NCI-H446 treated with DMSO at 0.1 percent for 48 hours (cell line): ENCODE measurements at regions not wholly inside any gene's neighbourhood (a gene's known extent, or its start where the extent isn't known, plus 50 kb on each side); places are given as distances from the start of the nearest gene placed in this dataset.

ENCODE experiments used
- DNase-seq: peaks from one replicate; lab custom pipeline; 2025; lab: John Stamatoyannopoulos, UW

DNA sequence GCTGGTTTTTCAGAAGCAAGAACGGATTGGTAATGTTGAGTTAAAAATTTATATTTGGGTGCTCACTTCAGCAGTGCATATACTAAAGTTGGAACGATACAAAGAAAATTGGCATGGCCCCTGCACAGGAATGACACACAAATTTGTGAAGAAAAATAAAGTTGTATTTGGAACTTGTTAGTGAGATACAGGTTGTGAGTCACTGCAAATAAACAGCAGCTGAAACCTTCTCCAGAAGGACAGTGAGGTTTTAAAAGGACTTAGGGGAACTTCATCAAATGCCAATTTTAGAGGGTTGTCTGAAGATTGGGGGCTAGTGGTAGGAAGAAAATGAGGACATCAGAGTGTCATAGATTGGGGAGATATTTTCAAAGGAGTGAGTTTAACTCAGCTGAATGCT lies 79.7 kb upstream of the ELOVL6 start:
- no peak for DNase-seq

DNA sequence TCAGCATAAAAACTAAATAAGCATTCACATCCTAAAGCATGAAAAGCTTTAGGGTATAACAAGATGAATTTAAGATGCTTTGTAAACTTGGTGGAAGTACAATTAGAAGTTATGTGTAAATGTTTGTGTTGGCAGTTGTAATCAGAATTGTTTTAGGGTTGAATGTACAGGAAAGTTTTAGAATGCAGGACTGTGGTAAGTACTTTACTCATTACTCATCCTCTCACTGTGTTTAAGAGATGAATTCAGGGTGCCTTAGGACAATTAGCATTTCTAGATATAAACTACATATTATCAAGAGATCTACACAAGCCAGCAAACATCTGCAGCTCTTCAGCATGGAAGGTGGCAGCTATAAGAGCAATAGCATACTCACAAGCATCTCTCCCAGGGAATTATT lies 77.5 kb upstream of the ELOVL6 start:
- DNase-seq: no peak

DNA sequence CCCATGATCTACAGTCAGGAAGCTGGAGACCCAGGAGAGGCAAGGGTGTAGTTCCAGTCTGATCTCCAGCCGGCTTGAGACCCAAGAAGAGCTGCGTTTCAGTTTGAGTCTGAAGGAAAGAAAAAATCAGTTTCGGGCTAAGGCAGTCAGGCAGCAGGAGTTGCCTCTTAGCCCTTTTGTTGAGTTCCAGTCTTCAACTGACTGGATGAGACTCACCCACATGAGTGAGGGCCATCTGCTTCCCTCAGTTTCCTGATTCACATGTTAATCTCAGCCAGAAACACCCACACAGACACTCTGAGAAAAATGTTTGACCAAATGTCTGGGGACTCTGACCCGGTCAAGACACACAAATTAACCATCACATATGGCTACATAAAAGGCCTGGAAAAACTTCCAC lies 73.6 kb upstream of the ELOVL6 start:
- no peak for DNase-seq

DNA sequence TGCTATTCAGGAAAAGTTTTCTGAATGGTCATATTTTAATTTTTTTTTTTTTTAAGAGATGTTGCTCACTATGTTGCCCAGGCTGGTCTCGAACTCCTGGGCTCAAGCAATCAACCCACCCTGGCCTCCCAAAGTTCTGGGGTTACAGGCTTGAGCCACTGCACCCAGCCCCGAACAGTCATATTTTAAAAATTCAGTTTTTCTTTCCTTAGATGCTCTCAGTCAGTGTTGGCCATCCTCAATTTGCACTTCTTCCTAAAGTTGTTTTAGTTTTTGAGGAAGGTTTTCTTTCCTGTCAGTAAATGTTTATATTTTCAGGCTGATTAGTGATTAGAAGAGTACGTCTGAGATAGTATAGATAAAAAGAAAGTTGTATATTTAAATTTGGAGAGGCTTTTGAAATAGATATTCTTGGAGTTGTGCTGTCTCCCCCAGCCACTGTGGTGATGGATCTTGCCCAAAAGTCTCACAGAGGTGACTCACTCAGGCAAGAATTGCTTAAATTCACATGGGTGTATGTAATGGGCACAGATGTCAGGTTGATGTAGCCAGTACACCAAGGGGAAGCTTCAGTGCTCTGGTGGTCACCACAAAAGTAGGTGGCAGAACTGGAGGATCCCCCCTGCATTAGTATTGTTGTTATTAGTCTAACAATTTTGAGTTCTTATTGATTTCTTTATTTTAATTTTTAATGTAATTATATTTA lies 72.2 kb upstream of the ELOVL6 start:
- DNase-seq: no peak

DNA sequence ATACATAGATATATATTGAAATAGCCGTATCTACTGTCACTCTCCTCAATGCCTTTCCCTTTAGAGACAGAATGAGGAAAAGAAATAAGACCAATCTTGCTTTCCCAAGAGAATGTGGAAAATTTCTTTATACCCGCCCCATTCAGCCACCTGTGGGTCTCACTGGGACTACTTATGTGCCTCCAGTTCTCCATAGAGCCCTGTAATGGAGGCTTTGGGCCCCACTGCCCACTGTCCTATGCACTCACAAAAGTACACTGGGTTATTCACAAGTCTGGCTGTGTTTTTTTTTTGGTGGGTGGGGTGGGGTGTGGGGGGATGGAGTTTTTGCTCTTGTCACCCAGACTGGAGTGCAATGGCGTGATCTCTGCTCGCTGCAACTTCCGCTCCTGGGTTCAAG lies 70.4 kb upstream of the ELOVL6 start:
- DNase-seq: no peak

DNA sequence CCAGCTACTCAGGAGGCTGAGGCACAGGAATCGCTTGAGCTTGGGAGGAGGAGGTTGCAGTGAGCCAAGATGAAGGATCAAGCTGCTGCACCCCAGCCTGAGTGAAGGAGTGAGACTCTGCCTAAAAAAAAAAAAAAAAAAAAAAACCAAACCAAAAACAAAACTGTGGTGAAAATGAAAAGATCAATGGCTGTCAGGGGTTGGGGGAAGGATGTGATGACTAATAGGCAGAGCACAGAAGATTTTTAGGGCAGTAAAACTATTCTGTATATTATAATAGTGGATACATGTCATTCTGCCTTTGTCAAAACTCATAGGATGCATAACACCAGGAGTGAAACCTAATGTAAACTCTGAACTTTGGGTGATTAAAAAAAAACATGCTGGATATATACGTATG lies 69.9 kb upstream of the ELOVL6 start:
- DNase-seq: no peak

DNA sequence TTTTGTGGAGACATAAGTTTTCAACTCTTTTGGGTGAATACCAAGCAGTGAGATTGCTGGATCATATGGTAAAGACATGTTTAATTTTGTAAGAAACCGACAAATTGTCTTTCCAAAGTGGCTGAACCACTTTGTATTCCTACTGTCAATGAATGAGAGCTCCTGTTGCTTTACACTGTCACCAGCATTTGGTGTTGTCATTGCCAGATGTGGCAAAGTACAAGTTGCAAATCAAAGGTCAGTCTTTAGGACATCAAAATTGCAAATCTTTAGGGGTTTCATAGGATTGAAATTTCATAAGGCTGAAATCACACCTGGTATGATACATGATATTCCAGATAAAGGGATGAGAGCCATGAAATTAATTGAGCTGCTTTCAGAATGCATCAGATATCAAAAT lies 67.7 kb upstream of the ELOVL6 start:
- DNase-seq: no peak

DNA sequence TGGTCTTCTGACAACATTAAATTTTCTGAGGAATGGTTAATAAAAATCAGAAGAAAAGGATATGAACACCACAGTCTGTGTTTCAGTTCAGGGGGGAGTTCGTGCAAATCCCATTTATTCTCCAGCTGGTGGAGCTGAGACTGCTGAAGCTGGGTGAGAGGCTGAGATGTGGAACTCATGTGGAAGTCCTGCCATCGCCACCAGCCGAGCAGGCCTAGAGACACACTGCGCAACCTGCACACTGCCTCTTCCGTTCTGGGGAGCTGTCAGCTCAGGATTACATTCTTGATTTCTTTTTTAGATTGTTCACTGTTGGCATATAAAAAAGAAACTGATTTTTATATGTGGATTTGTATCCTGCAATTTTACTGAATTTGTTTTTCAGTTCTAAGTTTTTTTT lies 66.6 kb upstream of the ELOVL6 start:
- no peak for DNase-seq

DNA sequence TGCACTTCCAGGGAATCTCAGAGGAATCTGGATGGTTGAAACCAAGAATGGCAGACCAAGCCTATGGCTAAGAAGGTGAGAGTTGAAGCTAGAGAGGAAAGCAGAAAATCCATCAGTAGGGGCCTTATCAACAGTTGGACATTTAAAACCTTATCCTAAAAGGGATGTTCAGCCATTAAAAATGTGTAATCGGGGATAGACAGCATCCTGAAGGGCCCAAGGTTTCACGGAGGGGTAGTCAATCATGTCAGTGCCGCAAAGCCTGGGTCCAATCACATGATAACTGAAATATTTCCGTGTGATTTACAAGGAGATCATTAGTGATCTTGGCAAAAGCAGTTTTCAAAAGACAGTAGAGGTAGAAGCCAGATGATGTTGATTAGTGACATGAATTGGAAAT lies 61.9 kb upstream of the ELOVL6 start:
- DNase-seq: no peak

DNA sequence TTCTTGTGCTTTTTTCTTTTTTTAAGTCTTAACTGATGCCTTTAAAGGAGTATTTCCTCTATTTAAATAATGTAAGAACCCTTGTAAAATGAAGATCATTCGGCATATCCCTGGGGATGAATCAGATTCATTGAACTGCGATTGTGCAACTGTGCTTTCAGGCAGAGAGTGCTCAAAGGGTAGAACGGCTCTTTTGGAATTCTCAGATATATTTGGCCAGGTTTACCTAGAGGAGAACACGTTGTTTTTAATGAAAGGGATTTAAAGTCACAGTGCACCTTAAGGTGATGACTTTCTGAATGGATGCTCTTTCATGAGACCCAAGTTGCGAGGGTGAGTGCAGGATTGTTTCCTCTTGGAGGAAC lies 51.6 kb upstream of the ELOVL6 start:
- no peak for DNase-seq

DNA sequence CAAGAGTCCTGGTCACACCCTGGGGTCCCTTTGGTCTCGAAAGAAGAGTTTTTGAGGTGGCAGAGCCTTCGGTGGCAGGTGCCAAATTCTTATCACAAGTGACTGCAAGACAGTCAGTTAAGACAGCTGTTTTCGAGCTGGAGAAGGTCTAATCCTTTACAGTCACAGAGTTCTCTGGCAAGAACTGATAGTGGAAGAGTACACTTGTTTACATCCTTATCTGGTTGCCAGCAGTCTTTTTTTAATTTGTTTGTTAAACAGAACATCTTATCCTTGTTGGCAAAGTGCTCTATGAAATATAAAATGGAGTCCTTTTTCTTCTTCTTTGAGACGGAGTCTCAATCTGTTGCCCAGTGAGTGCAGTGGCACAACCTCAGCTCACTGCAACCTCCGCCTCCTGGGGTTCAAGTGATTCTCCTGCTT lies 50.4 kb upstream of the ELOVL6 start:
- no peak for DNase-seq
